H9 (cell line): ENCODE measurements at regions not wholly inside any gene's neighbourhood (a gene's known extent, or its start where the extent isn't known, plus 50 kb on each side); places are given as distances from the start of the nearest gene placed in this dataset.

Experiments used
- DNase-seq: peaks from one replicate; pipeline ENCODE4 v3.0.0-alpha.2; 2017
- H2AFZ ChIP-seq: one replicate; pipeline ENCODE4 v1.6.1; 2013; ENCODE audit warnings: mild to moderate bottlenecking, low read length, control low read depth, moderate library complexity
- H2AK5ac ChIP-seq: 2 replicates; pipeline ENCODE4 v1.6.1; 2013; ENCODE audit warnings: low read length, control low read depth, mixed read lengths; ENCODE audit not compliant: insufficient read length
- H2BK120ac ChIP-seq: one replicate; pipeline ENCODE4 v1.6.1; 2013; ENCODE audit warnings: low read depth, mild to moderate bottlenecking, low read length, control low read depth, inconsistent platforms; ENCODE audit not compliant: poor library complexity, severe bottlenecking
- H2BK12ac ChIP-seq: 2 replicates; pipeline ENCODE4 v1.6.1; 2013; ENCODE audit warnings: low read length, control low read depth, mixed read lengths, low read depth; ENCODE audit not compliant: insufficient read length
- H2BK15ac ChIP-seq: 2 replicates; pipeline ENCODE4 v1.6.1; 2013; ENCODE audit warnings: low read depth, low read length, control low read depth
- H2BK20ac ChIP-seq: one replicate; pipeline ENCODE4 v1.6.1; 2013; ENCODE audit warnings: low read depth, mild to moderate bottlenecking, low read length, control low read depth, inconsistent platforms; ENCODE audit not compliant: poor library complexity, severe bottlenecking
- H2BK5ac ChIP-seq: 2 replicates; pipeline ENCODE4 v1.6.1; 2013; ENCODE audit warnings: low read length, control low read depth, mixed read lengths; ENCODE audit not compliant: insufficient read length
- H3K14ac ChIP-seq: 2 replicates; pipeline ENCODE4 v1.6.1; 2013; ENCODE audit warnings: low read length, control low read depth; ENCODE audit not compliant: insufficient read depth
- H3K18ac ChIP-seq: 2 replicates; pipeline ENCODE4 v1.6.1; 2013; ENCODE audit warnings: low read depth, mild to moderate bottlenecking, mixed read lengths, low read length, control low read depth; ENCODE audit not compliant: insufficient read length
- H3K23ac ChIP-seq: 2 replicates; pipeline ENCODE4 v1.6.1; 2013; ENCODE audit warnings: low read length, control low read depth, mixed read lengths, low read depth; ENCODE audit not compliant: insufficient read length
- H3K23me2 ChIP-seq: 2 replicates; pipeline ENCODE4 v1.6.1; 2013; ENCODE audit warnings: low read depth, mild to moderate bottlenecking, mixed read lengths, low read length, control low read depth; ENCODE audit not compliant: insufficient read length, poor library complexity, severe bottlenecking
- H3K27ac ChIP-seq: 2 replicates; pipeline ENCODE4 v1.5.1; 2013; ENCODE audit warnings: low read length, control low read depth, mixed read lengths, low read depth; ENCODE audit not compliant: insufficient read length
- H3K27me3 ChIP-seq: 2 replicates; pipeline ENCODE4 v1.6.1; 2013; ENCODE audit warnings: low read length, control low read depth, inconsistent platforms; ENCODE audit not compliant: insufficient read depth
- H3K4ac ChIP-seq: 2 replicates; pipeline ENCODE4 v1.6.1; 2013; ENCODE audit warnings: low read depth, mild to moderate bottlenecking, control low read depth, inconsistent platforms, low read length, moderate library complexity
- H3K4me1 ChIP-seq: 2 replicates; pipeline ENCODE4 v1.6.1; 2013; ENCODE audit warnings: low read length, control low read depth, inconsistent platforms; ENCODE audit not compliant: insufficient read depth
- H3K4me2 ChIP-seq: 2 replicates; pipeline ENCODE4 v1.6.1; 2013; ENCODE audit warnings: low read length, control low read depth, mixed read lengths; ENCODE audit not compliant: insufficient read length, insufficient read depth
- H3K56ac ChIP-seq: 2 replicates; pipeline ENCODE4 v1.6.1; 2013; ENCODE audit warnings: low read depth, mild to moderate bottlenecking, mixed read lengths, low read length, control low read depth; ENCODE audit not compliant: insufficient read length
- H3K79me1 ChIP-seq: 2 replicates; pipeline ENCODE4 v1.6.1; 2013; ENCODE audit warnings: low read depth, mild to moderate bottlenecking, moderate library complexity, low read length, control low read depth, inconsistent platforms; ENCODE audit not compliant: insufficient read depth, poor library complexity, severe bottlenecking
- H3K79me2 ChIP-seq: 2 replicates; pipeline ENCODE4 v1.6.1; 2013; ENCODE audit warnings: low read length, control low read depth, inconsistent platforms; ENCODE audit not compliant: insufficient read depth
- H3K9ac ChIP-seq: 2 replicates; pipeline ENCODE4 v1.6.1; 2013; ENCODE audit warnings: low read length, control low read depth, mixed read lengths; ENCODE audit not compliant: insufficient read length; ENCODE audit errors: extremely low read depth
- H3K9me3 ChIP-seq: one replicate; pipeline ENCODE4 v1.6.1; 2013; ENCODE audit warnings: low read depth, low read length, inconsistent platforms; ENCODE audit not compliant: control insufficient read depth
- H3T11ph ChIP-seq: one replicate; pipeline ENCODE4 v1.6.1; 2013; ENCODE audit warnings: mild to moderate bottlenecking, low read length, control low read depth, inconsistent platforms
- H4K20me1 ChIP-seq: one replicate; pipeline ENCODE4 v1.6.1; 2013; ENCODE audit not compliant: control insufficient read depth, insufficient read length, insufficient read depth
- H4K5ac ChIP-seq: 2 replicates; pipeline ENCODE4 v1.6.1; 2013; ENCODE audit warnings: low read depth, mild to moderate bottlenecking, mixed read lengths, low read length, control low read depth; ENCODE audit not compliant: insufficient read length
- H4K8ac ChIP-seq: replicated peaks from 2 replicates; pipeline ENCODE4 v1.6.1; 2013; ENCODE audit warnings: low read length, control low read depth, mixed read lengths, low read depth; ENCODE audit not compliant: insufficient read length
- H4K91ac ChIP-seq: 2 replicates; pipeline ENCODE4 v1.6.1; 2013; ENCODE audit warnings: low read depth, mild to moderate bottlenecking, moderate library complexity, mixed read lengths, low read length, control low read depth; ENCODE audit not compliant: insufficient read length
- H3K27ac Mint-ChIP-seq, 3 experiments: 2 replicates in 2 of 3; 3 replicates in 1 of 3; pipeline ENCODE4 v1.8.0; 2020 to 2021; ENCODE audit warnings: mixed read lengths in 3 of 3, mild to moderate bottlenecking in 1 of 3, moderate library complexity in 1 of 3
- H3K27me3 Mint-ChIP-seq: 2 replicates; pipeline ENCODE4 v1.8.0; 2021; ENCODE audit warnings: low read depth, mild to moderate bottlenecking, moderate library complexity, mixed read lengths
- H3K36me3 Mint-ChIP-seq, 3 experiments: 2 replicates in 2 of 3; 3 replicates in 1 of 3; pipeline ENCODE4 v1.8.0; 2020 to 2021; ENCODE audit warnings: low read depth in 3 of 3, mixed read lengths in 3 of 3; ENCODE audit not compliant: insufficient read depth in 1 of 3
- H3K4me1 Mint-ChIP-seq, 2 experiments: 2 replicates each; pipeline ENCODE4 v1.8.0; 2020; ENCODE audit warnings: mixed read lengths in 2 of 2
- H3K4me3 Mint-ChIP-seq, 2 experiments: 2 replicates in 1 of 2; 3 replicates in 1 of 2; pipeline ENCODE4 v1.8.0; 2020 to 2021; ENCODE audit warnings: mild to moderate bottlenecking in 2 of 2, mixed read lengths in 2 of 2, moderate library complexity in 1 of 2
- H3K9me3 Mint-ChIP-seq, 2 experiments: 2 replicates in 1 of 2; 3 replicates in 1 of 2; pipeline ENCODE4 v1.8.0; 2020; ENCODE audit warnings: mild to moderate bottlenecking in 2 of 2, mixed read lengths in 2 of 2, moderate library complexity in 1 of 2
- CTCF ChIP-seq: fragments of 200-600 bp; sonication (generic); conservative IDR thresholded peaks from 3 replicates; pipeline ENCODE4 v1.8.0; 2021; ENCODE audit warnings: antibody characterized with exemption, mild to moderate bottlenecking
- WGBS: extraction: QIAGEN DNeasy Blood & Tissue Kit; methylation state at CpG from one replicate; pipeline ENCODE4 v1.1.7; 2013; ENCODE audit warnings: missing lambda C conversion rate, low lambda C conversion rate, mixed read lengths; ENCODE audit not compliant: insufficient read length; ENCODE audit errors: extremely low coverage; 5-methylcytosine and 5-hydroxymethylcytosine counted together

- H2BK20ac ChIP-seq, result no peak overlapping the region
- no peak overlapping the region for H2BK12ac ChIP-seq
- no peak overlapping the region for H3K9ac ChIP-seq
- H3K4me1 Mint-ChIP-seq, result peaks cover 8 to 14% of the 10 kb centered on the region in 2 experiments
- no peak overlapping the region for H3K23ac ChIP-seq
- no peak for TF ChIP-seq CTCF
- H2BK5ac ChIP-seq, result no peak overlapping the region
- H4K8ac ChIP-seq, result no peak overlapping the region
- H3T11ph ChIP-seq, result no peak overlapping the region
- H3K18ac ChIP-seq, result no peak overlapping the region
- H3K4me3 Mint-ChIP-seq, result no peak overlapping the region
- no peaks in the 10 kb centered on the region for H3K79me2 ChIP-seq
- no peaks in the 10 kb centered on the region for H3K79me1 ChIP-seq
- H3K56ac ChIP-seq, result no peak overlapping the region
- no peaks in the 10 kb centered on the region for H3K27me3 Mint-ChIP-seq
- no CpG with 5 or more reads among the region's 3 CpGs for WGBS
- H3K4ac ChIP-seq, result no peak overlapping the region
- H3K4me1 ChIP-seq, result no peaks in the 10 kb centered on the region
- H4K20me1 ChIP-seq, result no peaks in the 10 kb centered on the region
- no peak overlapping the region for H2BK120ac ChIP-seq
- no peaks in the 10 kb centered on the region for H3K9me3 ChIP-seq
- no peaks in the 10 kb centered on the region; a peak in 1 of 7 replicates for H3K36me3 Mint-ChIP-seq
- H4K91ac ChIP-seq, result no peak overlapping the region
- no peaks in the 10 kb centered on the region for H3K23me2 ChIP-seq
- H2AFZ ChIP-seq, result no peak overlapping the region
- no peak for DNase-seq
- no peak overlapping the region for H3K14ac ChIP-seq
- H3K9me3 Mint-ChIP-seq, result no peaks in the 10 kb centered on the region
- H3K27ac Mint-ChIP-seq, result peak overlapping the region; percentile 5 to 55 (median 9); a peak in 4 of 7 replicates
- H4K5ac ChIP-seq, result no peak overlapping the region
- H2BK15ac ChIP-seq, result no peak overlapping the region
- H2AK5ac ChIP-seq, result no peak overlapping the region
- no peaks in the 10 kb centered on the region for H3K27me3 ChIP-seq
- H3K4me2 ChIP-seq, result no peak overlapping the region
- H3K27ac ChIP-seq, result no peak overlapping the region
Observed at GRCh38 chr12:46442239-46442638, 69.7 kb upstream of the SLC38A2 start.
